Smooth muscle cell (in vitro differentiated cells): ENCODE measurements at regions not wholly inside any gene's neighbourhood (a gene's known extent, or its start where the extent isn't known, plus 50 kb on each side); places are given as distances from the start of the nearest gene placed in this dataset.

ENCODE experiments used
- DNase-seq: peaks from one replicate; lab custom pipeline; 2025; ENCODE audit not compliant: unreplicated experiment; lab: John Stamatoyannopoulos, UW
- H2AFZ ChIP-seq: fragments of 200-600 bp; sonication (generic); 2 replicates; pipeline ENCODE4 v1.6.0; 2016; ENCODE audit warnings: antibody characterized with exemption, low read depth, mild to moderate bottlenecking
- H3F3A ChIP-seq: fragments of 200-600 bp; sonication (generic); 2 replicates; pipeline ENCODE4 v1.6.0; 2017; ENCODE audit warnings: antibody characterized with exemption, low read depth
- H3K27ac ChIP-seq: fragments of 200-600 bp; sonication (generic); 2 replicates; pipeline ENCODE4 v1.5.1; 2016; ENCODE audit warnings: low read depth, mild to moderate bottlenecking
- H3K27me3 ChIP-seq: fragments of 200-600 bp; sonication (generic); 2 replicates; pipeline ENCODE4 v1.6.1; 2016; ENCODE audit warnings: low read depth, mild to moderate bottlenecking
- H3K36me3 ChIP-seq: fragments of 200-600 bp; sonication (generic); 2 replicates; pipeline ENCODE4 v1.5.1; 2016; ENCODE audit warnings: low read depth
- H3K4me1 ChIP-seq: fragments of 200-600 bp; sonication (generic); 2 replicates; pipeline ENCODE4 v1.5.1; 2016; ENCODE audit warnings: low read depth
- H3K4me2 ChIP-seq: fragments of 200-600 bp; sonication (generic); 2 replicates; pipeline ENCODE4 v1.6.0; 2016; ENCODE audit warnings: mild to moderate bottlenecking
- H3K4me3 ChIP-seq: fragments of 200-600 bp; sonication (generic); 2 replicates; pipeline ENCODE4 v1.5.1; 2016; ENCODE audit warnings: mild to moderate bottlenecking
- H3K79me2 ChIP-seq: fragments of 200-600 bp; sonication (generic); 2 replicates; pipeline ENCODE4 v1.6.0; 2016; ENCODE audit warnings: low read depth, mild to moderate bottlenecking
- H3K9ac ChIP-seq: fragments of 200-600 bp; sonication (generic); 2 replicates; pipeline ENCODE4 v1.6.0; 2016; ENCODE audit warnings: low read depth
- H3K9me3 ChIP-seq: fragments of 200-600 bp; sonication (generic); replicated peaks from 2 replicates; pipeline ENCODE4 v1.5.1; 2016; ENCODE audit warnings: low read depth
- H4K20me1 ChIP-seq: fragments of 200-600 bp; sonication (generic); 2 replicates; pipeline ENCODE4 v1.6.0; 2016; ENCODE audit warnings: low read depth
- CTCF ChIP-seq: fragments of 200-600 bp; sonication (generic); IDR thresholded peaks from 2 replicates; pipeline ENCODE4 v1.5.1; 2017; ENCODE audit warnings: borderline replicate concordance, mild to moderate bottlenecking, antibody characterized with exemption; ENCODE audit not compliant: insufficient read depth, poor library complexity, severe bottlenecking
- WGBS: methylation state at CpG from one replicate; pipeline ENCODE4 v1.1.7; 2016; ENCODE audit warnings: low lambda C conversion rate; 5-methylcytosine and 5-hydroxymethylcytosine counted together

- WGBS = 34% methylated on average over 2 of the region's 2 CpGs
- H3K27me3 ChIP-seq = no peaks in the 10 kb centered on the region
- H3K4me2 ChIP-seq = no peak overlapping the region
- H3K27ac ChIP-seq = no peak overlapping the region
- no peaks in the 10 kb centered on the region for H3K36me3 ChIP-seq
- no peak for DNase-seq
- no peak overlapping the region for H2AFZ ChIP-seq
- no peak overlapping the region for H3K4me3 ChIP-seq
- TF ChIP-seq CTCF = no peak
- H3K9me3 ChIP-seq = no peaks in the 10 kb centered on the region
- no peaks in the 10 kb centered on the region for H3F3A ChIP-seq
- H3K9ac ChIP-seq = no peak overlapping the region
- H4K20me1 ChIP-seq = no peaks in the 10 kb centered on the region
- H3K79me2 ChIP-seq = no peaks in the 10 kb centered on the region
- no peaks in the 10 kb centered on the region for H3K4me1 ChIP-seq
These were observed 192.2 kb upstream of the ITM2A start for GRCh38 chrX:79559290-79559689.

DNA sequence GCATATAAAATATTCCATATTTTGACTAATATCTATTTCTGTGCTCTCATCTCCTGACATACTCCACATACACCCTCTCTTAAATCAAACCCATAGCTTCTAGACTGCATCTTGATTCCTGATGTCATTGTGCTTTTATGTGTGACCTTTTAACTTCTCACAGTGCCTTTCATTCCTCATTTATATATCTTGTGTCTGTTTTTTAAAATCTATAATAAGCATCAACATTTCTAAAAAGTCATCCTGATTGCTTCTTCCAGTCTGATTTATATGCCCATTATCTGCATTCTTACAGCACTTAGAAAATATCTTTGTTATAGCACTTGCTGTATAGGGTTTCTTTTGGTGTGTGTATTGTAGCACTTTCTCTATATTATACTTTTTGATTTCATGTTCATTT lies 190.1 kb upstream of the ITM2A start:
- Histone ChIP-seq H3K9ac (no peak overlapping the region), H3K27me3 (no peaks in the 10 kb centered on the region), H3K4me2 (no peak overlapping the region), H2AFZ (no peak overlapping the region), H3F3A (no peaks in the 10 kb centered on the region), H3K79me2 (no peaks in the 10 kb centered on the region), H4K20me1 (no peaks in the 10 kb centered on the region), H3K36me3 (no peaks in the 10 kb centered on the region), H3K27ac (no peak overlapping the region), H3K9me3 (no peaks in the 10 kb centered on the region), H3K4me3 (no peak overlapping the region), H3K4me1 (no peaks in the 10 kb centered on the region)
- no peak for TF ChIP-seq CTCF
- DNase-seq = no peak

DNA sequence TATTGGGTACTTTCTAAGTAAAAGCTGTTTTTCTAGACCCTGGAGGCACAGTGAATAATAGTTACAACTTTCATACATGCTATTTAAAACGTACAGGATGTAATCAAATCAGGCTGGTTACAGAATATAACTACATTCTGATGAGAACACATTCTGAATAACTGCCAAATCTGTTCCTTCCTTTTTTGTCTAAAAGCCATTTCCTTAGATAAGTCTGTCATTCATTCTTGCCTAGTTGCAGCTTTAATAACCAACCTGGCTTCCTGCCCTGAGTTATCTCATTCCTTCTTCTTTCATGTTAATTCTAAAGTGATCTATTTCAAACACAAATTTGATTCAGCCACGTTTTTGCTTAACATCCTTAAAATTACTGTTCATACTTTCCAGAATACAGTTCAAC lies 189.7 kb upstream of the ITM2A start:
- Histone ChIP-seq H3K27ac (no peak overlapping the region), H2AFZ (no peak overlapping the region), H3K4me2 (no peak overlapping the region), H3K27me3 (no peaks in the 10 kb centered on the region), H4K20me1 (no peaks in the 10 kb centered on the region), H3K4me3 (no peak overlapping the region), H3K4me1 (no peaks in the 10 kb centered on the region), H3K9ac (no peak overlapping the region), H3K36me3 (no peaks in the 10 kb centered on the region), H3F3A (no peaks in the 10 kb centered on the region), H3K9me3 (no peaks in the 10 kb centered on the region), H3K79me2 (no peaks in the 10 kb centered on the region)
- DNase-seq = no peak
- TF ChIP-seq CTCF = no peak
- WGBS = 28% methylated on average over 2 of the region's 2 CpGs

- Histone ChIP-seq H3K36me3 (no peaks in the 10 kb centered on the region), H3K9me3 (no peaks in the 10 kb centered on the region), H3K4me1 (no peaks in the 10 kb centered on the region), H3F3A (no peaks in the 10 kb centered on the region), H3K9ac (no peak overlapping the region), H3K27ac (no peak overlapping the region), H4K20me1 (no peaks in the 10 kb centered on the region), H2AFZ (no peak overlapping the region), H3K79me2 (no peaks in the 10 kb centered on the region), H3K27me3 (no peaks in the 10 kb centered on the region), H3K4me2 (no peak overlapping the region), H3K4me3 (no peak overlapping the region)
- no peak for TF ChIP-seq CTCF
- WGBS = 86% methylated on average over 27 of the region's 27 CpGs
- no peak for DNase-seq
These were observed 163.4 kb upstream of the ITM2A start for GRCh38 chrX:79530310-79531108.
